ENCODE measurements at regions not wholly inside any gene's neighbourhood (a gene's known extent, or its start where the extent isn't known, plus 50 kb on each side); places are given as distances from the start of the nearest gene placed in this dataset.
"Not testable (repeated sequence)": the region's sequence is repeated elsewhere in the genome, so short reads cannot be mapped to it uniquely, and the experiment has no call there.

- intact Hi-C loops (cut with DNase I) = no loop called here
- DNase-seq (ENCODE audit: low spot score) = no peak
These were observed 263.2 kb downstream of the EN1 start for GRCh38 chr2:118584062-118584749.

GRCh38 chr2:118582058-118582457 lies 265.4 kb downstream of the EN1 start:
- intact Hi-C loops (cut with DNase I) = no loop called here
- no peak for DNase-seq (ENCODE audit: low spot score)

GRCh38 chr2:118580651-118581050 lies 266.8 kb downstream of the EN1 start:
- no peak for DNase-seq (ENCODE audit: low spot score)

GRCh38 chr2:118580107-118580506 lies 267.3 kb downstream of the EN1 start:
- intact Hi-C loops (cut with DNase I) = no loop called here
- DNase-seq (ENCODE audit: low spot score) = no peak

More at GRCh38 chr2:118580651-118581050, 266.8 kb downstream of the EN1 start:
- intact Hi-C loops (cut with DNase I) = no loop called here

GRCh38 chr2:118577202-118577601 lies 270.2 kb downstream of the EN1 start:
- DNase-seq (ENCODE audit: low spot score) = no peak
- intact Hi-C loops (cut with DNase I) = no loop called here

GRCh38 chr2:118576109-118576855 lies 271.2 kb downstream of the EN1 start:
- no peak for DNase-seq (ENCODE audit: low spot score)
- intact Hi-C loops (cut with DNase I) = no loop called here

DNA sequence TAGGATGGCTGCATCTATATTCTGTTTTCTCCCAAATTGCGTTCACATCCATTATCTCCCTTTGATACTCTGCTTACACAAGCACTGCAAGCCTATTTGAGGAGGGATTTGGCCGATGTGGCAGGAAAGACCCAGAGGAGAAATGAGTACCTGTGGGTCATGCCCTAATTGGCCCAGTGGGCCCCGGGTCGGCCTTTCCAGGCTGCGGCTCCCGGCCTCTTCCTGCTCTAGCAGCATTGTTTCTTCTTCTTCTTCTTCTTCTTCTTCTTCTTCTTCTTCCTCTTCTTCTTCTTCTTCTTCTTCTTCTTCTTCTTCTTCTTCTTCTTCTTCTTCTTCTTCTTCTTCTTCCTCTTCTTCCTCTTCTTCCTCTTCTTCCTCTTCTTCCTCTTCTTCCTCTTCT lies 275.1 kb downstream of the EN1 start:
- DNase-seq (ENCODE audit: low spot score); intact Hi-C loops (cut with DNase I): not testable (repeated sequence)

- intact Hi-C loops (cut with DNase I) = no loop called here
- no peak for DNase-seq (ENCODE audit: low spot score)
These were observed 277.4 kb downstream of the EN1 start for GRCh38 chr2:118569876-118570535.

GRCh38 chr2:118568700-118569099 lies 278.7 kb downstream of the EN1 start:
- intact Hi-C loops (cut with DNase I) = no loop called here
- DNase-seq (ENCODE audit: low spot score) = no peak

GRCh38 chr2:118565786-118566540 lies 281.5 kb downstream of the EN1 start:
- DNase-seq (ENCODE audit: low spot score) = no peak
- intact Hi-C loops (cut with DNase I) = no loop called here

- no peak for DNase-seq (ENCODE audit: low spot score)
- intact Hi-C loops (cut with DNase I) = no loop called here
These were observed 282.1 kb downstream of the EN1 start for GRCh38 chr2:118565301-118565700.

DNA sequence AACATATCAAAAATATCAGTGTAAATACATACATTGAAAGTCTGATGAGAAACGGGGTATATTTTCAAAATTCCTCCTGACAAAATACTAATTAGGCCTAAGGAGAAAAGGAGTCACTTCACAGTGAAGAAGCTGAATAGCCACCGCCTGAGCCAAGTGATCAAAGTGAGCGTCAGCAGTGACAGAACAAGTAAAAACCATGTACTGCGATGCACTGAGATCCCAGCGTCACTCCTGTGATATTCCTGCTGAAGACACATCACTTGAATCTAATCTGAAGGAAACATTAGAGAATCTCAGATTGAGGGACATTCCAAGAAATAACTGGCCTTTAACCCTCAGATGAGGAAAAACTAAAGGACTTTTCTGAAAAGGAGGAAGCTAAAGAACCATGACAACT lies 285.3 kb downstream of the EN1 start:
- DNase-seq (ENCODE audit: low spot score) = no peak
- intact Hi-C loops (cut with DNase I) = no loop called here

GRCh38 chr2:118558846-118559245 lies 288.6 kb downstream of the EN1 start:
- intact Hi-C loops (cut with DNase I) = no loop called here
- DNase-seq (ENCODE audit: low spot score) = no peak

DNA sequence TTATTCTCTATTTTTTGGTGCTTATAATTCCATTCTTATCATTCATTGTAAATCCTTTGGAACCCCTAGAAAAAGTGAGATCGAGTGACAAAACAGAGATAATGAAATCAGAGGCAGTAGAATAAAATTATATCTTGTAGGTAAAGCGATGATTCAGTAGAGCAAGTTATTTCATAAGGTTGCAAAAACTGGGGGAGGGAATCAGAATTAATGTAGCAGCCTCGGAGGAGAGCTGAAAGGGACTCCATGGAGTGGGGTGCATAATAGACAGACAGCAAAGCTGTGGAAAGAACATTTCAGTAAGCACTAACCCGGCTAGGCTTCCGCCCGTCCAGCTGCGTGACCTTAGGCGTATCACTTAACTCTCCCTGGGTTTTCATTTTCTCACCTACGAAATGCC lies 289.7 kb downstream of the EN1 start:
- no peak for DNase-seq (ENCODE audit: low spot score)
- intact Hi-C loops (cut with DNase I) = no loop called here

DNA sequence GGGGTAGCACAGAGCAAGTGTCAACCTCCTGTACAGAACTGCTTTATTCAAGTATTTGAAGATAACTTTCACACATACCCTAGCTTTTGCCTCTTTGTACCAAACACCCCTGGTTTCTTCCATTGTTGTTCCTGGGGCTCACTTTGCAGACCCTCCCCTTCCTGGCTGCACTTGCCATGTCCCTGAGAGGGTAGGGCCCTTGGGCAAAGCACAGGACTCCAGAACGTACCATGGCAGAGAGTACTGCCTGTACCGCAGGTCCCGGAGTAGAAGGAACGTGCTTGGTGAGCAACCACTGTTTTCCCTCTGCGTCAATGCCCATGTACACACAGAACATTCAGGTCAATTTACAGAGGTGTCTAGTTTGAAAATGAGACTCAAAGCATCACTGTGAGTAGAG lies 290.4 kb downstream of the EN1 start:
- DNase-seq (ENCODE audit: low spot score) = no peak
- intact Hi-C loops (cut with DNase I) = no loop called here

DNA sequence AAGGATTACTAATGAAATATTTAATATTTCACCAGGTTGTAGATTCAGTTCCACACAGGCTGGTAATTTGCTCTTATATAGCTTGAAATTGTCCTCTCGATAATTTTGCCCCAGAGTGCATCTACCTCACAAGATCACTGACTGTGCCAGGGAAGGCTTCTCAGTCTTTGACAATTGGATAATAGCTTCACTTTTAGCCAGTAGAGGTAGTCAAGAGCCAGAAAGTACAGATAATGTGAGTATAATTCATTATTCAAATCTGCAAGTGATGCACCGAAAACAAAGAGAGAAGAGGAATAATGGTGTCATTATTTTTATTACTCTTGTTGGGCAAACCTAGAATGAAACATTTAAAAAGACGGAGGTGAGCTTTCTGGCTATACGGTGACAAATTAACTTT lies 292.8 kb downstream of the EN1 start:
- intact Hi-C loops (cut with DNase I) = no loop called here
- DNase-seq (ENCODE audit: low spot score) = no peak

DNA sequence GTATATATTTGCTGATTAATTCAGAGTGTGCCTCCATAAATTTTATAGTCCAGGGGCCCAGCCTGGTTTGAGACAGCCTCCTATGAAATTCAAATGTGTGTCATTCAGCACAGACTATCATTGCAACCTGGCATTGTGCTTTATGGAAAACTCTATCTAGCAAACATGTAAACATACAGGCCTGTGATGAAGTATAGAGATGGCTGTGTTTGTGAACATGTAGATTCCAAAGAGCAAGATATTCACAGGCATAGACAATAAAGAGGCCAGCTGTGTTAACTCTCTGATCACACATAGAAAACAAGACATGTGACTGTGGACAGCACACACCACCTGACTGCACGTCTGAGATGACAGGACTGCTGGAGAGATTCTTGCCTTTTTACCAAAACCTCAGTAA lies 297.9 kb downstream of the EN1 start:
- DNase-seq (ENCODE audit: low spot score) = no peak
- intact Hi-C loops (cut with DNase I) = no loop called here

- intact Hi-C loops (cut with DNase I) = no loop called here
- DNase-seq (ENCODE audit: low spot score) = no peak
These were observed 298.5 kb downstream of the EN1 start for GRCh38 chr2:118548880-118549488.

- DNase-seq (ENCODE audit: low spot score) = no peak
- intact Hi-C loops (cut with DNase I) = loop anchor here (5.0 kb wide), 1 partner anchor 318 kb away; no protein-coding TSS in a partner anchor
These were observed 308.2 kb downstream of the EN1 start for GRCh38 chr2:118539290-118539689.

GRCh38 chr2:118536306-118536705 lies 311.1 kb downstream of the EN1 start:
- intact Hi-C loops (cut with DNase I) = loop anchor here (5.0 kb wide), 1 partner anchor 321 kb away; no protein-coding TSS in a partner anchor
- DNase-seq (ENCODE audit: low spot score) = no peak

Data from cardiac septum (tissue), 1 donor.